Testis (tissue), 2 donors: ENCODE measurements at regions not wholly inside any gene's neighbourhood (a gene's known extent, or its start where the extent isn't known, plus 50 kb on each side); places are given as distances from the start of the nearest gene placed in this dataset.

Source experiments
- DNase-seq: peaks from one replicate; pipeline ENCODE4 v3.0.0-alpha.2; 2019
- H3K27ac ChIP-seq, 2 donors: fragments of 200-600 bp; sonication (generic); one replicate each; pipeline ENCODE4 v1.5.1; 2019
- H3K27me3 ChIP-seq: fragments of 200-600 bp; sonication (generic); one replicate; pipeline ENCODE4 v1.5.1; 2019
- H3K36me3 ChIP-seq: fragments of 200-600 bp; sonication (generic); one replicate; pipeline ENCODE4 v1.5.1; 2017; ENCODE audit warnings: low read depth; ENCODE audit errors: missing control alignments
- H3K4me1 ChIP-seq: fragments of 200-600 bp; sonication (generic); one replicate; pipeline ENCODE4 v1.5.1; 2019
- H3K4me3 ChIP-seq, 2 donors: fragments of 200-600 bp; sonication (generic); one replicate each; pipeline ENCODE4 v1.5.1; 2017 to 2019
- H3K9me3 ChIP-seq: fragments of 200-600 bp; sonication (generic); one replicate; pipeline ENCODE4 v1.5.1; 2017
- POLR2A ChIP-seq: fragments of 450-650 bp; IDR thresholded peaks from one replicate; pipeline ENCODE4 v1.6.1; 2017; ENCODE audit warnings: antibody characterized with exemption, mild to moderate bottlenecking, moderate library complexity
- WGBS, 2 donors: methylation state at CpG; one replicate each; pipeline ENCODE4 v1.1.5; 2018; 5-methylcytosine and 5-hydroxymethylcytosine counted together
- intact Hi-C: fragments of 100-400 bp; cut with DNase I; formaldehyde crosslinking; loops from one replicate; pipeline ENCODE4 v1.15.1; 2023; ENCODE audit warnings: low total_unique reads
- TF ChIP-seq, protein P1 (sequence below), 3 experiments: fragments of 450-650 bp in 2 of 3; fragments of 200-600 bp in 1 of 3; sonication (generic) in 1 of 3; IDR thresholded peaks; one replicate each; pipeline ENCODE4 v1.5.1; 2016 to 2019; ENCODE audit warnings: antibody characterized with exemption in 3 of 3, mild to moderate bottlenecking in 2 of 3, moderate library complexity in 1 of 3

DNA sequence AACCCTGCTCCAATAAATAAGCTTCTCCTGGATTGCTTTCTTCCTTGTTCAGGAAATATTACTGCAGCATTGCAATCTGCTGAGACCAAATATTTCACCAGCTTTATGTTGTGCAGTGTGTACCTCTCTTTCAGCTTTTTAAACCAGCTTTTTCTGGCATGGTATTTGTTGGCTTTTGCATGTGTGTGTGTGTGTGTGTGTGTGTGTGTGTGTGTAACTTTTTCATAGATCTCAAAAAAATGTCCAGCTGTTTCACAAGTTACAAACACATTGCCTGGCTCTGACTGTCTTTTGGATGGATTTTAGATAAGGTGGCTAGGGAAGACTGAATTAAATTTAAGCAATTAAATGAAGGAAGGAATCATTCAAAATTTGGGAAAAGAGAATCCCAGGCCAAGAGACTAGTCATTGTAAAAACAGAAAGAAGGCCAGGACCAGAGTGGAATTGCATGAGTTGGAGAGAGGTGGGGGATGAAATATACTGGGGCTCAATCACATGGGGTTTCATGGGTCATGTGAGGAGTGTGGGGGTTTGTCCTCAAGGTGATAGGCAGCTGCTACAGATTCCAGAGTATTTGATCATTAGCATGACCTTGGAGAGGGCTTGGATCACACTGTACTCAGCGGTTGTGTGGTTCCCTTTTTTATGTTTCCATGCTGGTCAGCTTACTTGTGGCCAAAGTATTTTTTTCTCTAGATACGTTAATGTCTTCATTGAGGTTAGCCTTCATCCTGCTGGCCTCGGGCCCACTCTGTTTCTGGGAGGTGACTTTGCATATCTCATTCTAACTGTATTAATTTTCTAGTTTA, 357.7 kb upstream of the BOD1L1 start:
- peak; percentile 51 for DNase-seq
- no peak for TF ChIP-seq POLR2A
- TF ChIP-seq, protein P1, sequence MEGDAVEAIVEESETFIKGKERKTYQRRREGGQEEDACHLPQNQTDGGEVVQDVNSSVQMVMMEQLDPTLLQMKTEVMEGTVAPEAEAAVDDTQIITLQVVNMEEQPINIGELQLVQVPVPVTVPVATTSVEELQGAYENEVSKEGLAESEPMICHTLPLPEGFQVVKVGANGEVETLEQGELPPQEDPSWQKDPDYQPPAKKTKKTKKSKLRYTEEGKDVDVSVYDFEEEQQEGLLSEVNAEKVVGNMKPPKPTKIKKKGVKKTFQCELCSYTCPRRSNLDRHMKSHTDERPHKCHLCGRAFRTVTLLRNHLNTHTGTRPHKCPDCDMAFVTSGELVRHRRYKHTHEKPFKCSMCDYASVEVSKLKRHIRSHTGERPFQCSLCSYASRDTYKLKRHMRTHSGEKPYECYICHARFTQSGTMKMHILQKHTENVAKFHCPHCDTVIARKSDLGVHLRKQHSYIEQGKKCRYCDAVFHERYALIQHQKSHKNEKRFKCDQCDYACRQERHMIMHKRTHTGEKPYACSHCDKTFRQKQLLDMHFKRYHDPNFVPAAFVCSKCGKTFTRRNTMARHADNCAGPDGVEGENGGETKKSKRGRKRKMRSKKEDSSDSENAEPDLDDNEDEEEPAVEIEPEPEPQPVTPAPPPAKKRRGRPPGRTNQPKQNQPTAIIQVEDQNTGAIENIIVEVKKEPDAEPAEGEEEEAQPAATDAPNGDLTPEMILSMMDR (IDR thresholded peaks at IDR 0.05) = no peak
- intact Hi-C loops = no loop called here
- no peak overlapping the region for H3K4me3 ChIP-seq
- H3K36me3 ChIP-seq = no peaks in the 10 kb centered on the region
- H3K9me3 ChIP-seq = no peaks in the 10 kb centered on the region
- no peaks in the 10 kb centered on the region for H3K27me3 ChIP-seq
- H3K4me1 ChIP-seq = peaks cover 48% of the 10 kb centered on the region
- 36 to 55% methylated on average over 3 of the region's 3 CpGs for WGBS, 2 donors
- H3K27ac ChIP-seq = peak overlapping the region; percentile 64 to 67

DNA sequence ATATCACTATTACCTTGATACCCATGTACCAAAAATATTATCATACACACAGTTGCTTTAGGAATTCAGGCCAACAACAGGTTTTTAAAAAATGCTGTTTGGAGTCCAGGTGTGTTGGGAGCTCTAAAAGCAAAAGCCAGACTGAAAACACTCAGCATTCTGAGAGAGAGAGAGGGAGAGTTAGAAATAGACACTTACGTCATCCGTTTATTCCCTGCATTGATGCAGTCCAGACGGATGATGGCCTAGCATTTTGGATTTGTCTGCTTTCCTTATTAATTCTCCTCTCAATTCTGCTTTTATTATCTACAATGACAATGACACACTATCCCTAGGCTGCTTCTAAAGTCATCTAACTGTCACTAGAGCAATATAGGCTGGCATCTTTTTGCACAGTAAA, 358.3 kb upstream of the BOD1L1 start:
- TF ChIP-seq, protein P1 (IDR thresholded peaks at IDR 0.05) = no peak
- H3K27me3 ChIP-seq = no peaks in the 10 kb centered on the region
- H3K36me3 ChIP-seq = no peaks in the 10 kb centered on the region
- H3K9me3 ChIP-seq = no peaks in the 10 kb centered on the region
- peaks cover 51% of the 10 kb centered on the region for H3K4me1 ChIP-seq
- H3K27ac ChIP-seq = peak overlapping the region; percentile 64 to 67
- no peak for DNase-seq
- no peak overlapping the region for H3K4me3 ChIP-seq
- WGBS, 2 donors = 49 to 54% methylated on average over 3 of the region's 3 CpGs
- intact Hi-C loops = no loop called here

DNA sequence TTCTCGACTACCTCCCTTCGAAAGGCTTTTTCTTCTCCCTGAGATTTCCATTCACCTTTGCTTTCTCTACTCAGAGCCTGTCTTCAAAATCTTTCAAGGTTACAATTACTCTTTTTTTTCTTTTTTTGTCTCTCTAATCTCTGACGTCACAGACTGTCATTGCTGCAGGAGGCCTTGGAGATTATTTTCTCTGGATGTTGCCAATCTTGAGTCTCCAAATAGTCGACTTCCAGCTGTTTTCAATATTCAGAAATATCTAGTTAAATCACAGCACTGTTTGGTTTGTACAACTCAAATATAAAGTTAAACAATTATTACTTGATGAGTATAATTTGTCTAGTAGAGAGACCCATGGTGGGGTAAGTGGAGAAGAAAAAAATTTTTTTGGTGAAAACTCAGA, 359.0 kb upstream of the BOD1L1 start:
- no peak for TF ChIP-seq POLR2A
- TF ChIP-seq, protein P1 (IDR thresholded peaks at IDR 0.05) = no peak

DNA sequence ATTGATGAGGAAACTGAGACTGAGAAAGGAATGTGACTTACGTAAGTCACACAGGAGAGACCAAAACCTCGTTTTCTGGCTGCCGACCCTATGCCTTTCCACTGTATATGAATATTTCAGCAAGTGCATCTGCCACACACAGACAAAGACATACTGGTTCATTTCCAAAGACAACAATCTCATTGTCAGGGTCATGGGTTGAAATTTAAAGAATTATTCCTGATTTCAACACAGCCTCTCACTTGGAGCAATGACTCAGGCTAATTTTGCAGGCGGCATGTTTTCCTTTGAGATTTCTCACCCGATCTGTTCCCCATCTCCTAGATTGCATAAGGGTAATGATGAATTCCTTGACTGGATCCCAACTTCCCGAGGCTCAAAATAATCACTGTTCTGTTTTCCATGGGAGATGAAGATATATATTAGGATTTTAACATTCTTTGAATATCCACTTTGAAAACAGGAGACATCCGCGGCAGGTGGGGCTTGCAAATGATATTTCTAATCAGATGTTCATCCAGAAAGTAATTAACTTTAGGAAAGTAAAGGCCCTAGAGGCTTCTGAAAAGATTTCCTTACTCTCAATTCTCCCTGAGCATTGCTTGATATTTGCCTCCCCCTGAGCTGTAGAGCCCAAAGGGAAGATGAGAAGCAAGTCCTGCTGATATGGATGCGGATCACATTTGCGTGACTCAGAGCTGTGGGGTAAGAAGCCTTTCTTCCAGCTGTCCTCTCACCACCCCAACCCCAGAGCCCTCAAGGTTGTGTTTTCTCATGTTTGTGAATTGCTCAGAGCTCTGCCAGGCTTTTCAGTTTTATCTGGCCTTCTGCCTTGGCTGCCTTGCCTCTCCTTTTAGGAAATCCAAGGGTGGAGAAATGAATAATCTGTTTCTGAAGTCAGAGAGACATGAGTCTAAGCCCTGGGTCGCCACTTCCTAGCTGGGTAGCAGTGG, 361.1 kb upstream of the BOD1L1 start:
- Histone ChIP-seq H3K27ac (peak overlapping the region; percentile 33 to 54), H3K36me3 (no peaks in the 10 kb centered on the region), H3K4me1 (peaks cover 52% of the 10 kb centered on the region), H3K9me3 (no peaks in the 10 kb centered on the region), H3K27me3 (no peaks in the 10 kb centered on the region), H3K4me3 (no peak overlapping the region)
- peak; percentile 49 for DNase-seq
- TF ChIP-seq, protein P1 (IDR thresholded peaks at IDR 0.05) = no peak
- TF ChIP-seq POLR2A = no peak
- 56 to 61% methylated on average over 11 of the region's 11 CpGs for WGBS, 2 donors
- intact Hi-C loops = no loop called here

More for the DNA sequence above, 359.0 kb upstream of the BOD1L1 start:
- intact Hi-C loops = no loop called here
- Histone ChIP-seq H3K27me3 (no peaks in the 10 kb centered on the region), H3K4me3 (no peak overlapping the region), H3K9me3 (no peaks in the 10 kb centered on the region), H3K4me1 (peaks cover 44% of the 10 kb centered on the region), H3K36me3 (no peaks in the 10 kb centered on the region), H3K27ac (peak overlapping the region; percentile 64 to 67)
- WGBS, 2 donors = 52 to 59% methylated on average over 4 of the region's 4 CpGs
- DNase-seq = no peak
